ENCODE measurements at regions not wholly inside any gene's neighbourhood (a gene's known extent, or its start where the extent isn't known, plus 50 kb on each side); places are given as distances from the start of the nearest gene placed in this dataset.

DNA sequence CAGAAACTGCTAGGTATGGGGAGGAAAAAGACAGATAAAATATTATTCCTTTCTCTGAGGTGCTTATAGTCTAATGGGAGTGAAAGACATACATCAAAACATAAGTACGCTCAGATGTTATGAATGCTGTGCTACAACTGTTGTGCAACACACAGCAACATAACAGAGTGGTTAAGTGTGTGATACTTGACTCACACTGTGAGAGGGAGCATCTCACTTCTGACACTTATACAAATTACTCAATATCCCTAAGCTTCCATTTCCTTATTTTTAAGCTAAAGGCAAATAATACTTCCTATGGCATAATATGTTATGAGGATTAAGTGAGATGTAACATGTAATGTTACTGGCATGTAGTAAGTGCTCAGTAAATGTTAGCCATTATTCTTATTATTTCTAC lies 110.6 kb upstream of the FER start:
- WGBS: 94% methylated on average over 1 of the region's 1 CpG

GRCh38 chr5:108636135-108636853 lies 111.4 kb upstream of the FER start:
- no peaks in the 10 kb centered on the region for H3K36me3 ChIP-seq (ENCODE audit: control insufficient read depth in 2 of 2, insufficient read depth in 2 of 2, low read length in 1 of 2)
- H3K4me1 ChIP-seq (ENCODE audit: control insufficient read depth in 2 of 2, insufficient read depth in 2 of 2, low read length in 2 of 2): no peaks in the 10 kb centered on the region
- no peaks in the 10 kb centered on the region for H3K9me3 ChIP-seq (ENCODE audit: control insufficient read depth in 2 of 2, insufficient read depth in 1 of 2, low read length in 1 of 2)
- H3K27ac ChIP-seq (ENCODE audit: low read depth in 1 of 2, low read length in 1 of 2): no peak overlapping the region
- WGBS: 97% methylated on average over 3 of the region's 3 CpGs
- H3K27me3 ChIP-seq (ENCODE audit: control insufficient read depth in 2 of 2, insufficient read depth in 1 of 2, low read length in 1 of 2): no peaks in the 10 kb centered on the region
- no peak for DNase-seq (ENCODE audit: low read depth in 6 of 9, low spot score in 9 of 9)
- H3K4me3 ChIP-seq (ENCODE audit: low read length in 2 of 2): no peak overlapping the region

More for the DNA sequence above, 110.6 kb upstream of the FER start:
- Histone ChIP-seq H3K36me3 (ENCODE audit: control insufficient read depth in 2 of 2, insufficient read depth in 2 of 2, low read length in 1 of 2) (no peaks in the 10 kb centered on the region), H3K9me3 (ENCODE audit: control insufficient read depth in 2 of 2, insufficient read depth in 1 of 2, low read length in 1 of 2) (no peaks in the 10 kb centered on the region), H3K27me3 (ENCODE audit: control insufficient read depth in 2 of 2, insufficient read depth in 1 of 2, low read length in 1 of 2) (no peaks in the 10 kb centered on the region), H3K27ac (ENCODE audit: low read depth in 1 of 2, low read length in 1 of 2) (no peak overlapping the region), H3K4me1 (ENCODE audit: control insufficient read depth in 2 of 2, insufficient read depth in 2 of 2, low read length in 2 of 2) (no peaks in the 10 kb centered on the region), H3K4me3 (ENCODE audit: low read length in 2 of 2) (no peak overlapping the region)
- no peak for DNase-seq (ENCODE audit: low read depth in 6 of 9, low spot score in 9 of 9)

GRCh38 chr5:108634617-108635288 lies 112.9 kb upstream of the FER start:
- no peaks in the 10 kb centered on the region for H3K36me3 ChIP-seq (ENCODE audit: control insufficient read depth in 2 of 2, insufficient read depth in 2 of 2, low read length in 1 of 2)
- H3K4me3 ChIP-seq (ENCODE audit: low read length in 2 of 2): no peak overlapping the region
- DNase-seq (ENCODE audit: low read depth in 6 of 9, low spot score in 9 of 9): no peak
- no peaks in the 10 kb centered on the region for H3K27me3 ChIP-seq (ENCODE audit: control insufficient read depth in 2 of 2, insufficient read depth in 1 of 2, low read length in 1 of 2)
- no peaks in the 10 kb centered on the region for H3K4me1 ChIP-seq (ENCODE audit: control insufficient read depth in 2 of 2, insufficient read depth in 2 of 2, low read length in 2 of 2)
- no peaks in the 10 kb centered on the region for H3K9me3 ChIP-seq (ENCODE audit: control insufficient read depth in 2 of 2, insufficient read depth in 1 of 2, low read length in 1 of 2)
- WGBS: 95% methylated on average over 1 of the region's 1 CpG
- H3K27ac ChIP-seq (ENCODE audit: low read depth in 1 of 2, low read length in 1 of 2): no peak overlapping the region

DNA sequence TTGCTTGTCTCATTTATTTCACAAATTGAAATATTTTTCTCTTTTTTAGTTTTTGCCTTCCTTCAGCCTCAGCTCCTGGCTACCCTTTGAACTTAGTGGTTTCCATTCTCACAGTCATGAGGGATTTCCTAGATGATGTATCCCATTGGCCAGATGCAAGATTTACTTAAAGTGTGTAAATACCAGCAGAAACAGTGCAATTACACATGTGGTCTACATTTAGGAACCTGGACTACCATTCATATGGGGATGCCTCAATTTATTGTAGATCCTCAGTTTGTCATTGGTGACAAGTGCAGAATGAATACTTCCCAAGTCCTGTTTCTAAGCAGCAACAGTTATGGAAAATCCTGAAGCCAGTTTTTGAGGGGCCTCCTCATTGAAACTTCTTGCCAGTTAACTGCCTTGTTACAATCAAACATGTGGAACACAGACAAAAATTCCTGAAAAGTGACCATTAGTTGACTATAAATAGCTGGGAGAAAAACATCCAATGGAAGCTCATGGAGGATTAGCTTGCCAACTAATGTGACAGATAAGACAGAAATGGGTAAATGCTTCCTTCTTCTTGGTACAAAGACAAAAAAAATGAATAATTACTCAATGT lies 113.6 kb upstream of the FER start:
- no peak for DNase-seq (ENCODE audit: low read depth in 6 of 9, low spot score in 9 of 9)
- Histone ChIP-seq H3K9me3 (ENCODE audit: control insufficient read depth in 2 of 2, insufficient read depth in 1 of 2, low read length in 1 of 2) (no peaks in the 10 kb centered on the region), H3K27ac (ENCODE audit: low read depth in 1 of 2, low read length in 1 of 2) (no peak overlapping the region), H3K4me3 (ENCODE audit: low read length in 2 of 2) (no peak overlapping the region), H3K36me3 (ENCODE audit: control insufficient read depth in 2 of 2, insufficient read depth in 2 of 2, low read length in 1 of 2) (no peaks in the 10 kb centered on the region), H3K27me3 (ENCODE audit: control insufficient read depth in 2 of 2, insufficient read depth in 1 of 2, low read length in 1 of 2) (no peaks in the 10 kb centered on the region), H3K4me1 (ENCODE audit: control insufficient read depth in 2 of 2, insufficient read depth in 2 of 2, low read length in 2 of 2) (no peaks in the 10 kb centered on the region)

- 97% methylated on average over 2 of the region's 2 CpGs for WGBS
- Histone ChIP-seq H3K4me3 (ENCODE audit: low read length in 2 of 2) (no peak overlapping the region), H3K9me3 (ENCODE audit: control insufficient read depth in 2 of 2, insufficient read depth in 1 of 2, low read length in 1 of 2) (no peaks in the 10 kb centered on the region), H3K27ac (ENCODE audit: low read depth in 1 of 2, low read length in 1 of 2) (no peak overlapping the region), H3K36me3 (ENCODE audit: control insufficient read depth in 2 of 2, insufficient read depth in 2 of 2, low read length in 1 of 2) (no peaks in the 10 kb centered on the region), H3K4me1 (ENCODE audit: control insufficient read depth in 2 of 2, insufficient read depth in 2 of 2, low read length in 2 of 2) (no peaks in the 10 kb centered on the region), H3K27me3 (ENCODE audit: control insufficient read depth in 2 of 2, insufficient read depth in 1 of 2, low read length in 1 of 2) (no peaks in the 10 kb centered on the region)
- DNase-seq (ENCODE audit: low read depth in 6 of 9, low spot score in 9 of 9): no peak
These were observed 117.7 kb upstream of the FER start for GRCh38 chr5:108629779-108630528.

GRCh38 chr5:108625654-108626053 lies 122.0 kb upstream of the FER start:
- no peak overlapping the region for H3K4me3 ChIP-seq (ENCODE audit: low read length in 2 of 2)
- H3K36me3 ChIP-seq (ENCODE audit: control insufficient read depth in 2 of 2, insufficient read depth in 2 of 2, low read length in 1 of 2): no peaks in the 10 kb centered on the region
- H3K9me3 ChIP-seq (ENCODE audit: control insufficient read depth in 2 of 2, insufficient read depth in 1 of 2, low read length in 1 of 2): no peaks in the 10 kb centered on the region
- no peaks in the 10 kb centered on the region for H3K27me3 ChIP-seq (ENCODE audit: control insufficient read depth in 2 of 2, insufficient read depth in 1 of 2, low read length in 1 of 2)
- H3K4me1 ChIP-seq (ENCODE audit: control insufficient read depth in 2 of 2, insufficient read depth in 2 of 2, low read length in 2 of 2): no peaks in the 10 kb centered on the region
- no peak overlapping the region for H3K27ac ChIP-seq (ENCODE audit: low read depth in 1 of 2, low read length in 1 of 2)
- WGBS: 96% methylated on average over 2 of the region's 2 CpGs
- DNase-seq (ENCODE audit: low read depth in 6 of 9, low spot score in 9 of 9): no peak

- DNase-seq (ENCODE audit: low read depth in 6 of 9, low spot score in 9 of 9): no peak
- no peaks in the 10 kb centered on the region for H3K9me3 ChIP-seq (ENCODE audit: control insufficient read depth in 2 of 2, insufficient read depth in 1 of 2, low read length in 1 of 2)
- H3K27me3 ChIP-seq (ENCODE audit: control insufficient read depth in 2 of 2, insufficient read depth in 1 of 2, low read length in 1 of 2): no peaks in the 10 kb centered on the region
- H3K27ac ChIP-seq (ENCODE audit: low read depth in 1 of 2, low read length in 1 of 2): no peak overlapping the region
- no peaks in the 10 kb centered on the region for H3K4me1 ChIP-seq (ENCODE audit: control insufficient read depth in 2 of 2, insufficient read depth in 2 of 2, low read length in 2 of 2)
- H3K36me3 ChIP-seq (ENCODE audit: control insufficient read depth in 2 of 2, insufficient read depth in 2 of 2, low read length in 1 of 2): no peaks in the 10 kb centered on the region
- H3K4me3 ChIP-seq (ENCODE audit: low read length in 2 of 2): no peak overlapping the region
These were observed 123.9 kb upstream of the FER start for GRCh38 chr5:108623826-108624225.

DNA sequence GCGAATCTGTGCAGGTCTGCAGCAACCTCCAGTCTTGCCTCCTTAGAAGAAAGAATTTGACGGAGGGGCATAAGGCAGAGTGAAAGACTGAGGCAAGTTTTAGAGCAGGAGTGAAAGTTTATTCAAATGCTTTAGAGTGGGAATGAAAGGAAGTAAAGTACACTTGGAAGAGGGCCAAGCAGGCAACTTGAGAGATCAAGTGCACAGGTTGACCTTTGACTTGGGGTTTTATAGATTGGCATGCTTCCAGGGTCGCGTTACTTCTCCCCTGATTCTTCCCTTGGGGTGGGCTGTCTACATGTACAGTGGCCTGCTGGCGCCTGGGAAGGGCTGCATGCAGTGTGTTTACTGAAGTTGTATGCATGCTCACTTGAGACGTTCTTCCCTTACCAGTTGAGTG lies 127.2 kb upstream of the FER start:
- Histone ChIP-seq H3K27ac (ENCODE audit: low read depth in 1 of 2, low read length in 1 of 2) (no peak overlapping the region), H3K9me3 (ENCODE audit: control insufficient read depth in 2 of 2, insufficient read depth in 1 of 2, low read length in 1 of 2) (no peaks in the 10 kb centered on the region), H3K4me3 (ENCODE audit: low read length in 2 of 2) (no peak overlapping the region), H3K4me1 (ENCODE audit: control insufficient read depth in 2 of 2, insufficient read depth in 2 of 2, low read length in 2 of 2) (no peaks in the 10 kb centered on the region), H3K27me3 (ENCODE audit: control insufficient read depth in 2 of 2, insufficient read depth in 1 of 2, low read length in 1 of 2) (no peaks in the 10 kb centered on the region), H3K36me3 (ENCODE audit: control insufficient read depth in 2 of 2, insufficient read depth in 2 of 2, low read length in 1 of 2) (no peaks in the 10 kb centered on the region)
- DNase-seq (ENCODE audit: low read depth in 6 of 9, low spot score in 9 of 9): no peak
- WGBS: 91% methylated on average over 6 of the region's 6 CpGs

DNA sequence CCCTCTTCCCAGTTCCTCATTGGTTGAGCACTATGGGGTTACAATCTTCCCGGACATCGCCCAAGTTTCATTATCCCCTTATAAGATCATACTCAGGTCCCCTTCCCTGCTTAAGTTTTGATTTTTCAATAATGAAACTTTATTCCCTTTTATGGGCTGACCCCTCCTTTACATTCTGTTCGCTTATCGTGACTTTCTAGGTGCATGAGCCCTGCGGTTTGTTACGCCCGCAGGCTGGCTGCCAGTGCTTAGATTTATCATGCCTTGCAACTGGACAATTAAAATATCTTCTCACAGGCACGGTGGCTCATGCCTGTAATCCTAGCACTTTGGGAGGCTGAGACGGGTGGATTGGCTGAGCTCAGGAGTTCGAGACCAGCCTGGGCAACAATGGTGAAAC lies 127.9 kb upstream of the FER start:
- 96% methylated on average over 10 of the region's 10 CpGs for WGBS

More for the DNA sequence above, 127.9 kb upstream of the FER start:
- no peak overlapping the region for H3K27ac ChIP-seq (ENCODE audit: low read depth in 1 of 2, low read length in 1 of 2)
- H3K36me3 ChIP-seq (ENCODE audit: control insufficient read depth in 2 of 2, insufficient read depth in 2 of 2, low read length in 1 of 2): no peaks in the 10 kb centered on the region
- H3K9me3 ChIP-seq (ENCODE audit: control insufficient read depth in 2 of 2, insufficient read depth in 1 of 2, low read length in 1 of 2): no peaks in the 10 kb centered on the region
- H3K4me1 ChIP-seq (ENCODE audit: control insufficient read depth in 2 of 2, insufficient read depth in 2 of 2, low read length in 2 of 2): no peaks in the 10 kb centered on the region
- no peak for DNase-seq (ENCODE audit: low read depth in 6 of 9, low spot score in 9 of 9)
- H3K27me3 ChIP-seq (ENCODE audit: control insufficient read depth in 2 of 2, insufficient read depth in 1 of 2, low read length in 1 of 2): no peaks in the 10 kb centered on the region
- H3K4me3 ChIP-seq (ENCODE audit: low read length in 2 of 2): no peak overlapping the region
